GM12878 (cell line): ENCODE measurements at regions not wholly inside any gene's neighbourhood (a gene's known extent, or its start where the extent isn't known, plus 50 kb on each side); places are given as distances from the start of the nearest gene placed in this dataset.

Experiments used
- CUX1 ChIP-seq: IDR thresholded peaks from 2 replicates; pipeline ENCODE4 v1.6.1; 2012; ENCODE audit warnings: improper control_type of control experiment, low read depth, low read length; ENCODE audit not compliant: insufficient replicate concordance
- ESRRA ChIP-seq: IDR thresholded peaks from 2 replicates; pipeline ENCODE4 v1.6.1; 2012; ENCODE audit warnings: mild to moderate bottlenecking, low read length, improper control_type of control experiment
- ETV6 ChIP-seq, 2 experiments: fragments of 450-650 bp in 1 of 2; IDR thresholded peaks in 1 of 2; conservative IDR thresholded peaks in 1 of 2; 2 replicates each; pipeline ENCODE4 v1.6.1; 2014; ENCODE audit warnings: antibody characterized with exemption in 1 of 2, borderline replicate concordance in 1 of 2, low read depth in 1 of 2, mild to moderate bottlenecking in 1 of 2, moderate library complexity in 1 of 2
- IRF4 ChIP-seq: IDR thresholded peaks from 2 replicates; pipeline ENCODE4 v1.6.1; 2011; ENCODE audit warnings: low read depth, low read length
- IRF5 ChIP-seq: fragments of 450-650 bp; IDR thresholded peaks from 2 replicates; pipeline ENCODE4 v1.6.1; 2017; ENCODE audit warnings: borderline replicate concordance
- MLLT1 ChIP-seq: fragments of 450-650 bp; IDR thresholded peaks from 2 replicates; pipeline ENCODE4 v1.6.1; 2016; ENCODE audit warnings: mild to moderate bottlenecking
- NBN ChIP-seq: fragments of 450-650 bp; IDR thresholded peaks from 2 replicates; pipeline ENCODE4 v1.6.1; 2016
- PBX3 ChIP-seq: IDR thresholded peaks from 2 replicates; pipeline ENCODE4 v1.6.1; 2011; ENCODE audit warnings: mild to moderate bottlenecking, low read depth, low read length, moderate library complexity; ENCODE audit not compliant: insufficient replicate concordance
- PML ChIP-seq: IDR thresholded peaks from 2 replicates; pipeline ENCODE4 v1.6.1; 2012; ENCODE audit warnings: low read length, inconsistent platforms
- RELA ChIP-seq: fragments of 450-650 bp; IDR thresholded peaks from 2 replicates; pipeline ENCODE4 v1.8.0; 2014; ENCODE audit warnings: borderline replicate concordance; ENCODE audit not compliant: partially characterized antibody
- SREBF2 ChIP-seq: IDR thresholded peaks from 2 replicates; pipeline ENCODE4 v1.6.1; 2012; ENCODE audit warnings: mild to moderate bottlenecking, low read length
- ZNF207 ChIP-seq: fragments of 450-650 bp; IDR thresholded peaks from 2 replicates; pipeline ENCODE4 v1.6.1; 2014; ENCODE audit warnings: antibody characterized with exemption, mild to moderate bottlenecking, borderline replicate concordance
- ZNF274 ChIP-seq: IDR thresholded peaks from one replicate; pipeline ENCODE4 v1.8.0; 2011; ENCODE audit not compliant: insufficient read length, insufficient read depth
- ZNF592 ChIP-seq: fragments of 450-650 bp; IDR thresholded peaks from 2 replicates; pipeline ENCODE4 v1.6.1; 2017; ENCODE audit warnings: mild to moderate bottlenecking, moderate library complexity

GRCh38 chr14:81980601-81981306 lies 447.1 kb upstream of the SEL1L start (continued):
- TF ChIP-seq IRF5 (no peak), PML (no peak), ESRRA (no peak), SREBF2 (no peak), RELA (no peak), CUX1 (no peak), IRF4 (no peak), ZNF274 (no peak), ZNF592 (no peak), ZNF207 (no peak), NBN (no peak), ETV6 (conservative IDR thresholded peaks at IDR 0.05 in 1 of 2, IDR thresholded peaks at IDR 0.05 in 1 of 2; ENCODE audit: borderline replicate concordance in 1 of 2, low read depth in 1 of 2) (no peak), PBX3 (no peak), MLLT1 (no peak)
